Common myeloid progenitor, CD34-positive (primary cell): ENCODE measurements at regions not wholly inside any gene's neighbourhood (a gene's known extent, or its start where the extent isn't known, plus 50 kb on each side); places are given as distances from the start of the nearest gene placed in this dataset.

ENCODE experiments used
- CTCF ChIA-PET: fragments of 350-600 bp; sonication (Branson Sonifier 250); formaldehyde crosslinking; loops from one replicate; lab custom pipeline; 2021; ENCODE audit warnings: antibody characterized with exemption; lab: Charles Lee
- POLR2A ChIA-PET: fragments of 350-600 bp; sonication (Branson Sonifier 250); formaldehyde crosslinking; loops from one replicate; lab custom pipeline; 2021; ENCODE audit warnings: antibody characterized with exemption; lab: Charles Lee
- DNase-seq, 3 donors: peaks; one replicate each; pipeline versions ENCODE4 v3.0.0 to v3.0.0-alpha.2; 2013
- H3K27ac ChIP-seq, 2 experiments: 1 replicate in 1 of 2; 2 replicates in 1 of 2; pipeline ENCODE4 v1.7.0; 2013; ENCODE audit warnings: inconsistent platforms in 2 of 2, low read length in 2 of 2, mild to moderate bottlenecking in 2 of 2, low read depth in 1 of 2, moderate library complexity in 1 of 2; ENCODE audit not compliant: severe bottlenecking in 2 of 2, insufficient read depth in 1 of 2, poor library complexity in 1 of 2
- H3K27me3 ChIP-seq, 5 experiments: replicated peaks in 2 of 5; 1 replicate in 3 of 5; 2 replicates in 2 of 5; pipeline versions ENCODE4 v1.6.1 to v1.7.0; 2013; ENCODE audit warnings: low read length in 4 of 5, mild to moderate bottlenecking in 2 of 5, moderate library complexity in 2 of 5, inconsistent platforms in 1 of 5; ENCODE audit not compliant: insufficient read depth in 5 of 5, control insufficient read depth in 4 of 5
- H3K36me3 ChIP-seq, 4 experiments: 1 replicate in 2 of 4; 2 replicates in 2 of 4; pipeline versions ENCODE4 v1.6.1 to v1.7.0; 2013; ENCODE audit warnings: low read length in 3 of 4, control low read depth in 1 of 4, mild to moderate bottlenecking in 1 of 4; ENCODE audit not compliant: control insufficient read depth in 4 of 4, insufficient read depth in 4 of 4
- H3K4me1 ChIP-seq, 4 experiments: 1 replicate in 3 of 4; 2 replicates in 1 of 4; pipeline versions ENCODE4 v1.6.1 to v1.7.1; 2013; ENCODE audit warnings: low read length in 3 of 4, mild to moderate bottlenecking in 3 of 4, control low read depth in 1 of 4, inconsistent platforms in 1 of 4, moderate library complexity in 1 of 4; ENCODE audit not compliant: control insufficient read depth in 4 of 4, insufficient read depth in 4 of 4; ENCODE audit errors: control extremely low read depth in 1 of 4
- H3K4me3 ChIP-seq, 7 experiments: 1 replicate in 4 of 7; 2 replicates in 3 of 7; pipeline versions ENCODE4 v1.5.1 to v1.7.0; 2013; ENCODE audit warnings: mild to moderate bottlenecking in 7 of 7, low read length in 6 of 7, moderate library complexity in 6 of 7, inconsistent platforms in 2 of 7, low read depth in 2 of 7, control low read depth in 1 of 7; ENCODE audit not compliant: insufficient read depth in 4 of 7, control insufficient read depth in 1 of 7; ENCODE audit errors: extremely low read depth in 1 of 7
- H3K9me3 ChIP-seq, 5 experiments: 1 replicate in 4 of 5; 2 replicates in 1 of 5; pipeline versions ENCODE4 v1.6.1 to v1.7.1; 2013; ENCODE audit warnings: low read length in 4 of 5, mild to moderate bottlenecking in 2 of 5, inconsistent platforms in 1 of 5, low read depth in 1 of 5, moderate library complexity in 1 of 5; ENCODE audit not compliant: control insufficient read depth in 4 of 5, insufficient read depth in 2 of 5; ENCODE audit errors: control extremely low read depth in 1 of 5
- WGBS: methylation state at CpG from one replicate; pipeline ENCODE4 v1.1.5; 2013; ENCODE audit not compliant: insufficient coverage; 5-methylcytosine and 5-hydroxymethylcytosine counted together

DNA sequence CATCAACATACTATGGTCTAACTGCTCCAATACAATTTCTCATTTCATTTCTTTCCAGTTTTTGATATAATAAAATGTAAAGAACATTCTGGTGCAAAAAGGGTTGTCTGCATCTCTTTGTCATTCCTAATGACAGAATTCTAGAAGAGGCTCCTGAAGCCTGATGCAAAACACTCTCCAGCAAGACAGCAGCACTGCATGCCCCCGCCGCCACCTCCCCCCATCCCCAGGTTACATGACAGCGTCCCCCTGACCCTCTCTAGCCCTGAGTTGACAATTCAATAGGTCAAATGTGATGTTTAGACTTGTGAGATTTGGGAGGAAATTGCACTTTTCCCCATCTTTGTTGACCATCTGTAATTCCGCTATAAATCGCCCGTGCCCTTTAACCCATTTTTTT is 64.6 kb upstream of the C1orf21 start:
- Histone ChIP-seq H3K9me3 (no peaks in the 10 kb centered on the region), H3K4me1 (no peaks in the 10 kb centered on the region), H3K27ac (no peak overlapping the region), H3K36me3 (no peaks in the 10 kb centered on the region), H3K27me3 (no peaks in the 10 kb centered on the region), H3K4me3 (no peak overlapping the region)
- WGBS, result no CpG with 5 or more reads among the region's 6 CpGs
- ChIA-PET POLR2A (no interaction called here), CTCF (no interaction called here)
- DNase-seq, result no peak

DNA sequence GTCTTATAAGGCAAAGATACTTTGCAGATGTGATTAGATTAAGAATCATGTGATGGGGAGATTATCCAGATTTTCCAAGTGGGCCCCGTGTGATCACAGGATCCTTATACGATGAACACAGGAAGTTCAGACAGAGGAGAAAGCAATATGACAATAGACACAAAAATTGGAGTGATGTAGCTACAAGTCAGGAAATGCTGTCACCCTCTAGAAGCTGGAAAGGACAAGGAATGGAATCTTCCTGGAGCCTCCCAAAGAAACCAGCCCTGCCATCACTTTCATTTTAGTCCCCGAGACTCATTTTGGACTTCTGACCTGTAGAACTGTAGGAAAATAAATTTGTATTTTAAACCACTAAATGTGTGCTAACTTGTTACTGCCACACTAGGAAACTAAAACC is 61.9 kb upstream of the C1orf21 start:
- Histone ChIP-seq H3K27me3 (no peaks in the 10 kb centered on the region), H3K36me3 (no peaks in the 10 kb centered on the region), H3K4me1 (peaks cover 0 to 13% (median 9%) of the 10 kb centered on the region in 4 experiments), H3K27ac (no peak overlapping the region), H3K9me3 (no peaks in the 10 kb centered on the region), H3K4me3 (no peak overlapping the region)
- WGBS, result 93% methylated on average over 2 of the region's 3 CpGs
- ChIA-PET CTCF (no interaction called here), POLR2A (no interaction called here)
- DNase-seq, result no peak

DNA sequence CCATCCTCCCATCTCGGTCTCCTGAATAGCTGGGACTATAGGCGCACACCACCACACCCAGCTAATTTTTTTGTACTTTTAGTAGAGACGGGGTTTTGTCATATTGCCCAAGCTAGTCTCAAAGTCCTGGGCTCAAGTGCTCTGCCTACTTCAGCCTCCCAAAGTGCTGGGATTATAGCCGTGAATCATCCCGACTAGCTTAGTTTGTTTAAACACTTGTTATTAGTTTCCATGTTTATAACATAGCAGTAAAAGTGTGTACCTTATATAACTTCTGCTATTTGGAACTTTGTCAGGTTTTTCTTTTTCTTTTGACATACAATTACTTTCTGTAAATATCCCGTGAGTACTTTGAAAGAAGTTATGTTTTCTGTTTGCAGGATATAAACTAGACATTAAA is 60.6 kb upstream of the C1orf21 start:
- Histone ChIP-seq H3K4me3 (no peak overlapping the region), H3K36me3 (no peaks in the 10 kb centered on the region), H3K4me1 (peaks cover 0 to 13% (median 9%) of the 10 kb centered on the region in 4 experiments), H3K27ac (no peak overlapping the region), H3K9me3 (no peaks in the 10 kb centered on the region), H3K27me3 (no peaks in the 10 kb centered on the region)
- no peak for DNase-seq
- WGBS, result 100% methylated on average over 1 of the region's 6 CpGs
- POLR2A ChIA-PET, result no interaction called here
- CTCF ChIA-PET, result interaction anchor here (1.0 kb wide), 1 partner anchor 10 kb away, joined by 3 read pairs; no protein-coding TSS in a partner anchor

DNA sequence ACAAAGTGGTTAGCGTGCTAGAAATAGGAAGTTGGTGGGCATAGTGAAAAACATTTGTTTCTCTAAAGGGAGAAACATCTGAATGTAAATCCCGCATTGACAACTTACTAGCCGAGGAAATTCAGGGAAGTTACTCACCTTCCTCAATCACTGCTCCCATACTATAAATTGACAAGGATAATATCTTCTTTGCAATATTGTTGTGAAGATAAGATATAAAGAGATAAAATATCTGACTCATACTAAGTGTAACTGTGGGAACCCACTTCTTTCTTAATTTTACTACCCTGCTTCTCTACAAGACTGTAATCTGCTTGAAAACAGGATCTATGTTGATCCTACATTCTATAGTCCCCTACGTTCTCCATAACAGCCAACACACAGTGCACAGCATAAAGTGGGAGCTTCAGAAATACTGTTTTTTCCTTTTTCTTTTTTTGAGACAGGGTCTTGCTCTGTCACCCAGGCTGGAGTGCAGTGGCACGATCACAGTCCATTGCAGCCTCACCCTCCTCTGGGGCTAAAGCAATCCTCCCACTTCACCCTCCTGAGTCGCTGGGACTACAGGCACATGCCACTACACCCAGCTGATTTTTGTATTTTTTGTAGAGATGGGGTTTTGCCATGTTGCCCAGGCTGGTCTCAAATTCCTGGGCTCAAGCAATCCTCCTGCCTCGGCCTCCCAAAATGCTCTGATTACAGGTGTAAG is 57.4 kb upstream of the C1orf21 start:
- DNase-seq, result peak; percentile 32 to 79 (median 69)

DNA sequence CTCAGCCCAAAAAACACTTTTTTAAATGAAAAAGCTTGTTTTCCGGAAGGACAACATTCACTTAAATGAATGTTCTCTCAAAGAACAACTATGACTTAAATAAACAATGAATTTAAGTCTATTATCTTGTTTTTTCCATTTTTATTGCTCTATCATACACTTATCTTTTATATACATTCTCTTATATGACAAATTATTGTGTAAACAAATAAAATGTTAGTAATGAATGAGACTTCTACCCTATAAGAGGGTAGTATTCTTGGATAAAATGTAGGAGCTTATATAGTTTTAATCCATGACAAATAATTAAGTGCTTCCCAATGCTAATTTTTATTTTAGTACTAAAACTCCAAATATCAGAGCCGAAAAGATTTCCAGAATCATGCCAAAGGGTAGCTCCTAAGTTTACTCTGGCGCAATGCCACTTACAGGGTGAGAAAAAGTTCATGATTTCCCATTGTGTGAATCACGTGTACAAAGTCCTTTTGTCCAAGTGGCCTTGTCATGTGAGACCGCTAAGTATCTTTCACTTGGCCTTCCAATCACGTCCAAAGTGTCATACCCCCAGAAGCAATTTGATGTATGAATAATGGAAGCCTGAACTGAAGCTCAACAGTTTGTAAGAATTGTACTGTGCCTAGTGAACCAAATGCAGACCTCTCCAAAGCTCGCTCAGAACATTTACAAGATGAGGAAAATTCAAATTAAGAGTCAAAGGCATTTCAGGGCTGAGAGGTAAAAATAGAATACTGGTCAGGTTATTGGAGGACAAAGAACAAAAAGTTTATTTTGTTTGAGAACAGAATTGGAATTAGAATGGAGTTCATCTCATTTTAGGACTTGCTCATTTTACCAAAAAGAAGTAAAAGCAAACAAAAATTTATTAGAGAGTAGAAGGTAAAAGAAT is 56.6 kb upstream of the C1orf21 start:
- Histone ChIP-seq H3K9me3 (no peaks in the 10 kb centered on the region), H3K4me1 (peaks cover 0 to 13% (median 9%) of the 10 kb centered on the region in 4 experiments), H3K27ac (no peak overlapping the region), H3K27me3 (no peaks in the 10 kb centered on the region), H3K36me3 (no peaks in the 10 kb centered on the region), H3K4me3 (no peak overlapping the region)
- WGBS, result 94% methylated on average over 6 of the region's 7 CpGs
- no peak for DNase-seq
- CTCF ChIA-PET, result no interaction called here
- POLR2A ChIA-PET, result interaction anchor here (0.7 kb wide), 1 partner anchor 371 kb away, joined by 3 read pairs; no protein-coding TSS in a partner anchor

More for the DNA sequence above, 57.4 kb upstream of the C1orf21 start:
- Histone ChIP-seq H3K27ac (no peak overlapping the region), H3K4me3 (peak overlapping the region in 1 of 7 experiments; percentile 6), H3K9me3 (no peaks in the 10 kb centered on the region), H3K4me1 (peaks cover 0 to 13% (median 9%) of the 10 kb centered on the region in 4 experiments), H3K27me3 (no peaks in the 10 kb centered on the region), H3K36me3 (no peaks in the 10 kb centered on the region)
- ChIA-PET CTCF (no interaction called here), POLR2A (no interaction called here)
- WGBS, result 58% methylated on average over 2 of the region's 7 CpGs

DNA sequence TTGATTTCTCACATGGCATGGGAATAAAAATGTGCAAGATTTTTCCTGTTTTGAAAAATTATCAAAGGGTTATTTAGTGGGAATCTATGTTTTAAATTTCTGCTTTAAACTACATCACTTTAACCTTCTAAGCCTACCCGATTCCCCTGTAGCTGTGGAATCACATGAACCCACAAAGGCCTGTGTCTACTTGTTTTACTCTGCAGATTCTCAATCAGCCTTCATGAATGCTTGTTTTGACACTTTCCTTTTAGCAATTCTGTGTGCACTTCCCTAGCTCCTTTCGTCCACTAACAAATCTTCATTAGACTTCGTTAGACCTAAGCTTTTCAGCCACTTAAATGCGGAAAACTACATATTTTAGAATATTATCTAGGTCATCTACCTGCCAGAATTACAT is 56.0 kb upstream of the C1orf21 start:
- H3K4me1 ChIP-seq, result peaks cover 0 to 13% (median 9%) of the 10 kb centered on the region in 4 experiments
- ChIA-PET CTCF (no interaction called here), POLR2A (no interaction called here)
- H3K9me3 ChIP-seq, result no peaks in the 10 kb centered on the region
- no peak for DNase-seq
- WGBS, result 90% methylated on average over 3 of the region's 4 CpGs
- H3K27ac ChIP-seq, result no peak overlapping the region
- no peak overlapping the region for H3K4me3 ChIP-seq
- no peaks in the 10 kb centered on the region for H3K36me3 ChIP-seq
- H3K27me3 ChIP-seq, result no peaks in the 10 kb centered on the region
